GM19238 (cell line): ENCODE measurements at regions not wholly inside any gene's neighbourhood (a gene's known extent, or its start where the extent isn't known, plus 50 kb on each side); places are given as distances from the start of the nearest gene placed in this dataset.
"Not testable (repeated sequence)": the region's sequence is repeated elsewhere in the genome, so short reads cannot be mapped to it uniquely, and the experiment has no call there.

Source experiments
- DNase-seq: peaks from one replicate; pipeline ENCODE4 v3.0.0; 2011; ENCODE audit warnings: low spot score; ENCODE audit not compliant: insufficient read length

GRCh38 chr1:229146647-229147046 is 124.3 kb upstream of the RAB4A start:
- no peak for DNase-seq

- DNase-seq: no peak
Observed at GRCh38 chr1:229147072-229147471, 123.8 kb upstream of the RAB4A start.

GRCh38 chr1:229148041-229148671 is 122.8 kb upstream of the RAB4A start:
- DNase-seq: no peak

- no peak for DNase-seq
Observed at GRCh38 chr1:229148743-229149142, 122.2 kb upstream of the RAB4A start.

- DNase-seq: no peak
Observed at GRCh38 chr1:229149435-229149834, 121.5 kb upstream of the RAB4A start.

GRCh38 chr1:229150518-229150917 is 120.4 kb upstream of the RAB4A start:
- no peak for DNase-seq

GRCh38 chr1:229151412-229151811 is 119.5 kb upstream of the RAB4A start:
- not testable (repeated sequence) for DNase-seq

- no peak for DNase-seq
Observed at GRCh38 chr1:229152311-229152710, 118.6 kb upstream of the RAB4A start.

- no peak for DNase-seq
Observed at GRCh38 chr1:229153955-229154548, 116.9 kb upstream of the RAB4A start.

- DNase-seq: no peak
Observed at GRCh38 chr1:229154811-229155210, 116.1 kb upstream of the RAB4A start.

- no peak for DNase-seq
Observed at GRCh38 chr1:229155472-229155871, 115.4 kb upstream of the RAB4A start.

GRCh38 chr1:229156872-229157271 is 114.0 kb upstream of the RAB4A start:
- no peak for DNase-seq

GRCh38 chr1:229157480-229157879 is 113.4 kb upstream of the RAB4A start:
- DNase-seq: no peak

GRCh38 chr1:229158341-229158921 is 112.5 kb upstream of the RAB4A start:
- DNase-seq: no peak

GRCh38 chr1:229158927-229159326 is 112.0 kb upstream of the RAB4A start:
- no peak for DNase-seq

- DNase-seq: no peak
Observed at GRCh38 chr1:229159668-229160544, 111.0 kb upstream of the RAB4A start.

- no peak for DNase-seq
Observed at GRCh38 chr1:229161740-229162139, 109.2 kb upstream of the RAB4A start.

- DNase-seq: no peak
Observed at GRCh38 chr1:229162825-229163515, 107.9 kb upstream of the RAB4A start.

GRCh38 chr1:229164348-229164747 is 106.6 kb upstream of the RAB4A start:
- DNase-seq: no peak

- no peak for DNase-seq
Observed at GRCh38 chr1:229164836-229165735, 105.8 kb upstream of the RAB4A start.
